Neutrophil (primary cell): ENCODE measurements at regions not wholly inside any gene's neighbourhood (a gene's known extent, or its start where the extent isn't known, plus 50 kb on each side); places are given as distances from the start of the nearest gene placed in this dataset.

Experiments
- H3K27ac ChIP-seq: fragments of 200-600 bp; sonication (generic); 2 replicates; pipeline ENCODE4 v1.5.1; 2016; ENCODE audit warnings: mild to moderate bottlenecking, moderate library complexity
- H3K27me3 ChIP-seq: fragments of 200-600 bp; sonication (generic); 2 replicates; pipeline ENCODE4 v1.6.0; 2016; ENCODE audit warnings: mild to moderate bottlenecking
- H3K36me3 ChIP-seq: fragments of 200-600 bp; sonication (generic); 2 replicates; pipeline ENCODE4 v1.5.1; 2017
- H3K4me1 ChIP-seq, 2 experiments: fragments of 200-600 bp in 1 of 2; sonication (generic) in 1 of 2; 1 replicate in 1 of 2; 2 replicates in 1 of 2; pipeline versions ENCODE4 v1.5.1 to v1.6.1; 2013 to 2016; ENCODE audit warnings: low read depth in 1 of 2, low read length in 1 of 2, mild to moderate bottlenecking in 1 of 2, moderate library complexity in 1 of 2; ENCODE audit not compliant: control insufficient read depth in 1 of 2, insufficient read depth in 1 of 2
- H3K4me3 ChIP-seq, 2 experiments: fragments of 200-600 bp in 1 of 2; sonication (generic) in 1 of 2; 1 replicate in 1 of 2; 2 replicates in 1 of 2; pipeline ENCODE4 v1.5.1; 2013 to 2016; ENCODE audit warnings: low read depth in 1 of 2, low read length in 1 of 2, mild to moderate bottlenecking in 1 of 2, moderate library complexity in 1 of 2
- H3K9me3 ChIP-seq: fragments of 200-600 bp; sonication (generic); 2 replicates; pipeline ENCODE4 v1.5.1; 2016
- CTCF ChIP-seq: fragments of 200-600 bp; sonication (generic); IDR thresholded peaks from 2 replicates; pipeline ENCODE4 v1.5.1; 2016; ENCODE audit warnings: antibody characterized with exemption

- Histone ChIP-seq H3K4me3 (no peak overlapping the region), H3K27me3 (no peaks in the 10 kb centered on the region), H3K36me3 (no peaks in the 10 kb centered on the region), H3K27ac (no peak overlapping the region), H3K9me3 (no peaks in the 10 kb centered on the region), H3K4me1 (no peaks in the 10 kb centered on the region)
- no peak for TF ChIP-seq CTCF
These were observed 297.1 kb downstream of the PRL start for GRCh38 chr6:21999741-22000140.

- Histone ChIP-seq H3K27me3 (no peaks in the 10 kb centered on the region), H3K27ac (no peak overlapping the region), H3K9me3 (no peaks in the 10 kb centered on the region), H3K36me3 (no peaks in the 10 kb centered on the region), H3K4me1 (no peaks in the 10 kb centered on the region), H3K4me3 (no peak overlapping the region)
- no peak for TF ChIP-seq CTCF
These were observed 295.3 kb downstream of the PRL start for GRCh38 chr6:22001396-22002027.

- TF ChIP-seq CTCF = no peak
- H3K27ac ChIP-seq = no peak overlapping the region
- no peaks in the 10 kb centered on the region for H3K36me3 ChIP-seq
- H3K9me3 ChIP-seq = no peaks in the 10 kb centered on the region
- H3K27me3 ChIP-seq = no peaks in the 10 kb centered on the region
- no peak overlapping the region for H3K4me3 ChIP-seq
- no peaks in the 10 kb centered on the region for H3K4me1 ChIP-seq
These were observed 293.5 kb downstream of the PRL start for GRCh38 chr6:22003287-22003686.

DNA sequence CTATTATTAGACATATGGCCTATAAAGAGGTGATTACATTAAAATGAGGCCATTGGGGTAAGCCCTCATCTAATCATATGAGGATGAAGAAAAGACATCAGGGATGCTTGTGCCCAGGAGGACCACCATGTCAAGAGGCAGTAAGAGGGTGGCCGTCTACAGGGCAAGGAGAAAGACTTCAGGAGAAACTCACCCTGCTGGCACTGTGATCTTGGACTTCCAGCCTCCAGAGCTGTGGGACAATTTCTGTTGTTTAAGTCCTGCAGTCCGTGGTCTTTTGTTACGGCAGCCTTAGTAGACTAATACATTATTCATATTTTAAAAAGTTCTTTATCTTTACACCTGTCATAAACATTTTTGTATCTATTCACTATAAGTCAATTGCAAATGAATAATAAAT, 290.0 kb downstream of the PRL start:
- H3K27me3 ChIP-seq = no peaks in the 10 kb centered on the region
- no peak for TF ChIP-seq CTCF
- no peaks in the 10 kb centered on the region for H3K9me3 ChIP-seq
- H3K27ac ChIP-seq = no peak overlapping the region
- H3K36me3 ChIP-seq = no peaks in the 10 kb centered on the region
- no peaks in the 10 kb centered on the region for H3K4me1 ChIP-seq
- no peak overlapping the region for H3K4me3 ChIP-seq

DNA sequence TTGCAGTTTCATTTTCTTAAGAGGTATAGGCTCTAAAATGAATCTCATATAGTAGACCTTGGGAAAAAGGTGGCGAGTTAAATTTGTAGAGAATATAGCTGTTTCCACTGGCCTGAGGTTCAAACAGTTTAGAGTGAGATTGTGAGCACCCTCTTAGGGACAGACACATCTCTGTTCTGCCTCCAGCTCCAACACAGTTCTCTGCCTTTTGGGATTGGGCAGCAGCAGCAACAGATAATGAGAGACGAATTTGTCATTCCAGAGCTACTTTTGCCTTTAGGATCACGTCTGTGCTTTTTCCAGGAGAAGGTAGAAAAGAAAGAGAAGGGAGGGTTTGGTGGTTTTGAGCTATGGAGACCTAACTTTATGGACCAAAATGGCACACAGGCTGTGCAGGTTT, 289.4 kb downstream of the PRL start:
- Histone ChIP-seq H3K4me3 (no peak overlapping the region), H3K9me3 (no peaks in the 10 kb centered on the region), H3K27ac (no peak overlapping the region), H3K27me3 (no peaks in the 10 kb centered on the region), H3K4me1 (no peaks in the 10 kb centered on the region), H3K36me3 (no peaks in the 10 kb centered on the region)
- TF ChIP-seq CTCF = no peak
